HG03354 (cell line): ENCODE measurements at regions not wholly inside any gene's neighbourhood (a gene's known extent, or its start where the extent isn't known, plus 50 kb on each side); places are given as distances from the start of the nearest gene placed in this dataset.
"Not testable (repeated sequence)": the region's sequence is repeated elsewhere in the genome, so short reads cannot be mapped to it uniquely, and the experiment has no call there.

Experiments used
- ATAC-seq: cut with Tn5 transposase; IDR thresholded peaks from one replicate; pipeline ENCODE4 v1.9.1; 2021; ENCODE audit warnings: mild to moderate bottlenecking; ENCODE audit not compliant: unreplicated experiment, poor library complexity, severe bottlenecking

DNA sequence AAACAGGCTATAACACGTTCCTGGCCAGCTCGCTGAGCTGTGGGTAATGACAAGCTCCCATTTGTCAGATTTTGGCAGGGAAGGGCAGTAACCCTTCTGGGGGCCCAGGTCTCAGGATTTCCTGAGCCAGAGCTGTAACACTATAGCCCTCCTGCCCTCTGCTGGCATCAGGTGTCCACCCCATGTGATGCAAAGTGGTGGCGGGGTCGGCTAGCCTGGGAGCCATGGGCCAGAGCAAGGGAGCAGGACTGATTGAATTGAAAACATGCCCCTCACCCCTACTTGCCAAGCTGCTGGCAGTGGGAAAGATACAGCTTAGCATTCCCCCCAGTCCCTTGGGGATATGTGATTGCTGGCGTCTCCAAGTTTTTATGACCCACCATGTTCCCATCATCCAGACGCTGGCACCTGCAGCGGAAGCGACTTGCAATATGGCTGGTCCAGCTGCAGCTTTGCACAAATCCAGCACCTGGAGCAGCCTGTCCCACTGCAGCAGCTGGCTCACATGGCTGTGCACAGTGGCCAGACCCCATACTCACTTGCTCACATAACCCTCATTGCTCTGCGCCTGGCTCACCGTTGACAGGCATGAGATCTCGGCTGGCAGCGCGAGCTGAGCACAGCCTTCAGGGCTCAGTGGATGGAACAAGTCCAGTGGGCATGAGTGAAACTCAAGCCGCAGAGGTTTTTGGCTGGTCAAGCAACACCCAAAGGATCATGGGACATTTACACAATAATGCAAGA, 1147.8 kb downstream of the JRKL start:
- no peak for ATAC-seq

DNA sequence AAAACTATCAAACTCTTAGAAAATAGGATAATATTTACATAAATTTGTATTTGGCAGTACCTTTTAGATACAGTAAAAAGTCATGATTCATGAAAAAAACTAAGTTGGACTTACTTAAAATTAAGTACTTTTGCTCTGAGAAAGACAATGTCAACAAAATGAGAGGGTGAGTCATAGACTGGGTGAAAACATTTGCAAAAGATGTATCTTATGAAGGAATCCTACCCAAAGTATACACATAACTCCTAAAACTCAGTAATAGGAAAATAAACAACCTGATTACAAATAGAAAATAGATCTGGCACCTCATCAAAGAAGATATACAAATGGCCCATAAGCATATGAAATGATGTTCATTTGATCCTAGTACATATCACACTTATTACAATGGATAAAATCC, 1154.6 kb downstream of the JRKL start:
- ATAC-seq, result no peak

DNA sequence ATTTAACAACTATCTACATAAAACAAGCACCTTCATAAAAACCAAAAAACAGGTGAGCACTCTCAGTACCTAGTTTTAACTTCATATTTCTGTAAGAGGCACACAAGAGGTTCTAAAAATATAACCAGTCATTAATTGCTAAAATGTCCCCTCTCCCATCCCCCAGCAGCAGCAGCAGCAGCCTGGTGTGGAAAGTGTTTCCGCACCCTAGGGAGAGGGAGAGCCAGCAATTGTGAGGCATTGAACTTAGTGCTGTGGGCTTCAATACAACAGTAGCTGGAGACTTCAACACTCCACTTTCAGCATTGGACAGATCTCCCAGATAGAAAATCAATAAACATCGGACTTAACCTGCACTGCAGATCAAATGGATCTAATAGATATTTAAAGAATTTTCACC, 1158.5 kb downstream of the JRKL start:
- no peak for ATAC-seq

DNA sequence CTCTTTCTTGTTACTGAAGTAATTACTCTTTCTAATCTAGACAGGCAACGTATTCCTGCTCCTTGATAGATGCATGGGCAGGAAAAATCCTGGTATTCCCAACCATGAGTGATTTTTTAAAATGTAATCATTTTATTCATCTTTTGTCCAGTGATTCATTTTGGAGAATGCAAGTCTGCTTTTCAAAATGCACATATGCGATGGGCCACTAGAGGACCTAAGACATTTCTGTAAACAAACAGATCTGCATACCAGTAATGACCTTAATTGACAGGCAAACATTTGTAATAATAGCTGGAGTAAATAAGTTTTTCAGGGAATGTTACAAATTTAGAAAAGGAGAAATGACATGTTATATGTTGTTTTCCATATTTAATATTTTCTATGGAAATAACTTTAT, 1167.6 kb downstream of the JRKL start:
- ATAC-seq, result no peak

DNA sequence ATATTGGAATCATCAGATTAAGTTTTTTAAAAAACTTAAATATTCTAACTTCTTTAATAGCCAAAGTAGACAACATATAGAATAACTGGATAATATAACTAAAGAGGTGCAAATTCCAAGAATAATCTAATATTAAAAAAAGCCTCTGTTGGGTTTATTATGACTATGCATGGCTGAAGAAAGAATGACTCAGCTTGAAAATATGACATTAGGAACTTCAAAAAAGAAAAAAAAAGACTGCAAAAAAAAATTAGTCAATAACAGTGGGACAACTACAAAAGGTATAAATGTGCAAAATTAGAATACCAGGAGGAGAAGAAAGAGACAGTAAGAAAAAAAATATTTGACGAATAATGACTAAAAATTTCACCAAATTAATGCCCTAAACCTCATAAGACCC, 1178.0 kb downstream of the JRKL start:
- ATAC-seq, result no peak

DNA sequence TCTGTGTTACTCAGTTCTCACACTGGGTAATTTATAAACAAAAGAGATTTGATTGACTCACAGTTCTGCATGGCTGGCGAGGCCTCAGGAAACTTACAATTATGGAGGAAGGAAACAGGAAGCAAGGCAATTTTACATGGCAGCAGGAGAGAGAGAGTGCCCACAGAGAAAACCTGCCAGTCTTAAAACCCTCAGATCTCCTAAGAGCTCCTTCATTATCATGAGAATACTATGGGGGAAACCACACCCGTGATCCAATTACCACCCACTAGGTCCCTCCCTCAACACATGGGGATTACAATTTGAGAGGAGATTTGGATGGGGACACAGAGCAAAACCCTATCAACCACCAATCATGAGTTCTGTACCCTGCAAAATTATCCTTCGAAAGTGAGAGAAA, 1180.8 kb downstream of the JRKL start:
- no peak for ATAC-seq

DNA sequence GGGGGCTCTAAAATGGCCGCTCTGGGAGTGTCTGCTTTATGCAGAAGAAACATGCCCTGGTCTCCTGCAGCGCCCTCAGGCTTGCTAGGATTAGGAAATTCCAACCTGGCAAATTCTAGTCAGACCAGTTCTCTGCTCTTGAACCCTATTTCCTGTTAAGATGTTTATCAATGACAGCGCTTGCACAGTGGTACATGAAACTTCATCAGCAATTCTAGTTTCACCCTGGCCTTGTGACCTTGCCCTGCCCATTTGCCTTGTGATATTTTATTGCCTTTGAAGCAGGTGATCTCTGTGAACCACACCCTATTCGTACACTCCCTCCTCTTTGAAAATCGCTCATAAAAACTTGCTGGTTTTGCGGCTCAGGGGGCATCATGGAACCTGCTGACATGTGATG, 1184.0 kb downstream of the JRKL start:
- ATAC-seq, result not testable (repeated sequence)

DNA sequence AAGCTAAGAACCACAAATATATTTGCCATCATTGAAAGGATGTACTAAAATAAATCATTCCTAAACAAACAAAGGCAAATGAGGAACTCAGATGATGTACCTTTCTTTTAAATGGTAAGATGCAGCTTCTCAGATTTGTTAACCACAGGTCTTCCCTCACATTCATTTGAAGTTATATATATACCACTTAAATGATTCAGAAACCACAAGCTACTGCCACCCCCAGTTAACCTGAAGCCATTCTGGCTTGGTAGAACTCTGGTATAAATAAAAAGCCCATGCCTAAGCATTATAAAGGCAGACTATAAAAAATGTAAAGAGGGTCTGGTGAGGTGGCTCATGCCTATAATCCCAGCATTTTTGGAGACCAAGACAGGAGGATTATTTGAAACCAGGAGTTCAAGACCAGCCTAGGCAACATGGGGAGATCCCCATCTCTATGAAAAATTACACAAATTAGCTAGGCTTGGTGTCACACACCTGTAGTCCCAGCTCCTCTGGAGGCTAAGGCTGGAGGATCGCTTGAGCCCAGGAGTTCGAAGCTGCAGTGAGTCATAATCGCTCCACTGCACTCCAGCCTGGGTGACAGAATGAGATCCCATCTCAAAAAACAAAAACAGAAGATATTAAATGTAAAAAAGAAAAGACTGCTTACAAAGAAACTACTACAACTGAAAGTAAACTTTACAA, 1185.3 kb downstream of the JRKL start:
- no peak for ATAC-seq

DNA sequence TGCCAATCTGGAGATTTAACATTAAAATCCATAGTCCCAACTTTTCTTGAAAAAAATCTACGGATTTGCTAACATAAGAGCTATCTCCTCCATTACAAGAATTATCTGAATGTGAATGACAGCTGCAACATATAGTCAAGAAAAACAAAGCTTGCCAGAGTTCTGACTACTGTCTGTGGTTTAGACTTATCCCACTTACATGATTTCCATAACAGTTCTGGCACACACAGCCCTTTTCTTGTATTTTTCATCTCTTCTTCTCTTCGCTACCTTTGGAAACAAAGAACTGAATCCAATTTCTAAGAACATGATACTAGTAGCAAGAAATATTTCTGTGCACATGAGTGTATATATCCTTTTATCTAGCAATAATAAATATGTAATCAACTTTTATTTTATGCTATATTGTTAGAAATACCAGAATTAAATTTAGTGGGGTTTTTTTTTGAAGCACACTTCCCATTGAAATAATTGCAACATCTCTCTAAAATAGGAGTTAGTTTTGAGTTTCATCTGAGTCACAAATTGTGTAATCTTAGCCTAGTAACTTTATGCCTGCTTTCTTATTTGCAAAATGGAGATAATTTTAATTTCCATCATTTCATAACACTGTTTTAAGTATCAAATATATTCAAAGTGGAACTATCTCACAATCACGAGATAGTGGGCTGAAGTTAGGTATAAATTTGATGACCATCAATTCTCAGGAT, 1217.6 kb downstream of the JRKL start:
- ATAC-seq, result no peak

DNA sequence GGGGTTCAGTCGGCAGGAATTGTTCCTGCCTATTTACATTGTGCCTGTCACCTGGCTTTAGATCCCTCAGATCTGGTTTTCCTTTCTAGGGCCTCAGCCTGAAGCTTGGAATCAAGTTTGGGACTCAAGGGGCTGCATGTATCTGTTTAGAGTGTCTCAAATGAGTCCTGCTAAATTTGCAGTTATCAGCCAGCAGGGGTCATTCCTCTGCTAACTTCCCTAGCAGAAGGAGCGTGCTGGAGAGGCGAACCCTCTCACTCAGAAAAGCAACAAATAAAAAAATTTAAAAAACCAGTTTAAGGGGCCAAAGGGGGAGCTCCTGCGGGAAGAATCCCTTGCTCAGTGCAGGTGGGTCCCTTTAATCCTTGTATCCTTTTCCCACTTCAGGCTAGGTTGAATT, 1220.2 kb downstream of the JRKL start:
- ATAC-seq, result no peak

DNA sequence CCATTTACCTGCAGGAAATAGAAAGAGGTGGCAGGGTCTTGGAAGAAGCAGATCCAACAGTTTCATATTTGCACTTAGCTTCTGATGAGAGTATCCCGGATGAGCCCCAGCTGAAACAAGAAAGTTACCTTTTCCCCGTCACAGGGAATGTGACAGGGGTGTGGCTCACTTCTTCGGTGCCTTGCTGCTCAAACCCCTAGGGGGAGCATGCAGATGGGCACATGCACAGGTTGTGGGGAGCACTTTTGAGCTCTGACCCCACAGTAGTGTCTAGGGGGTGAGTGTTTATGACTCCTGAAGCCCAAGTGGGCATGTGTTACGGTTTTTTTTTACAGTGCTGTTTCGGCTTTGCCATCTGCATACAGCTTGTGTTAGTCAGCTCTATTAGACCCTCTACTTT, 1221.0 kb downstream of the JRKL start:
- ATAC-seq, result no peak

DNA sequence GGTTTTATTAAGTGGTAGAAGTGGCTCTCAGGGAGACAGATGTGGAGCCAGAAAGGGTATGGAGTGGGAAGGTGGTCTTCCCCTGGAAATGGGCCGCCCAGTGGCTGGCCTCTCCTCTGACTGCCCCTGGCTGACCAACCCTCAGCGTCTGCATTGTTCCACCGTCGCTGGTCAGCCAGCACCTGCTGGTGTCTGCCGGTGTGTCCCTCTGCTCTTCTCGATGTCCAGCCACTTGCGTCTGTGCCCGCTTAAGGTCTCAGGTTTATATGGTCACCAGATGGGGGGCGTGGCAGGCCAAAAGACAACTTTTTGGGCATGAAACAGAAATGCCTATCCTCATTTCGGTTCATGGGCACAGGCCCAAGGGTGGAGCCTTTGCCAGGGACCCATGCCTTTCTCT, 1221.5 kb downstream of the JRKL start:
- ATAC-seq, result no peak

DNA sequence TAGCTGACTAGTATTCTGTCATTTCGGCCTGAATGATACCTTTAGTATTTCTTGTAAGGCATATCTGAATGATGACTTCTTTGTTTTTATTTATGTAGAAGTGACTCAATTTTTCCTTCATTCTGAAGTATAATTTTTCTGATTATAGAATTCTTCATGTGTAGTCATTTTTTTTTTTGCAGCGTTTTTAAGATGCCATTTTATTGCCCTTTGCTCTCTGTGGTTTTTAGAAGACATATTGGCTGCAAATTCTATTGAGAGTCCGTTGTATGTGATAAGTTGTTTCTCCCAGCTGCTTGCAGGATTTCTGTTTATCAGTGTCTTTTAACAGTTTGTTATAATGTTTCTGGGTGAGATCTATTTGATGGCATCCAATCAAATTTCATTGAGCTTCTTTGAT, 1224.8 kb downstream of the JRKL start:
- no peak for ATAC-seq

DNA sequence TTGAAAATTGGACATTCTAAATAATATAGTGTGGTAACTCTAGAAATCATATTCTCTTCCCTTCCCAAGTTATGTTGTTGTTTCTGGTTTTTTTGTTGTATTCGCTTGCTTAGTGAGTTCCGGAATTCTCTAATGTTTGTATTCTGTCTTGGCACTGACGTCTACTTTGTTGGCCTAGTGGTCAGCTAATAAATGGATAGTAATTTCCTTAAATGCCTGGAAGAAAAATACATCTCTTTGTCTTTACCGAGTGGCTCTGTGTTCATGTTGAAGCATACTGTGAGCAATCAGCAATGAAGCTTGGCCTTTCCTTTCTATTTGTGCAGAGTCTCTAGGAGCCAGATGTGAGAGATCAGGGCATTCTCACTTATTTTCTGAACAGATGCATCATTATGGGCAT, 1225.7 kb downstream of the JRKL start:
- no peak for ATAC-seq

DNA sequence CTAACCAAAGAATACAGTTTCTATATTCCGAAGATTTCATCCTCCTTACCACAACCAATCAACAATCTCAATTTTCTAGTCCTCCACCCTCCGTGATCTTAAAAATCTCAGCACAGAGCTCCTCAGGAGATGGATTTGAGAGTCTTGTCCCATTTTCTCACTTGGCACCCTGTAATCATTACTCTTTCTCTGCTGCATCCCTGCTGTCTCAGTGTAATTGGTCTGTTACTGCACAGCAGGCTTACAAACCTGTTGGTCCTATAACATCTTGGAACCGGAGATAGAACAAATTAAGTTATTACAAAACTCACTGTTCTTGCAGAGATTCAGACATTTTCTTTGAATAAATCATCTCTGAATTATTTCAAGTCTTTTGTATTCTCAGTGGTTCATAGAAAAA, 1227.2 kb downstream of the JRKL start:
- ATAC-seq, result no peak

DNA sequence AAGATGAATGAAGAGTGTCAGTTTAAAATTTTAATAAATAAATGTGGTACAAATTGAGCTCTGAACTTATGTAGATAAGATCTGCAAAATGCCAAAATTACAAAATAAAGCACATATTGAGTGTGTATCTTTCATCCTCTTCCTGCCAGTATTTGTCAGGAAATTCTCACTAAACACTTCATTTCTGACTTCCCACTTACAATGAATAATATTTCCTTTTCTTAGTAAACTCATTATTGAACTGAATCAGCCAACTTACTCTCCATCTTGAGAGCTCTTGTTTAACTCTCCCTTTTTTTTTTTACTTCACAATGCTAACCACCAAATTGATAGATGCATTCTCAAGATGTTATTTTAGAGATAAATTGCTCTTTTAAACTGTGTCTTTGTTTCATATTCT, 1230.2 kb downstream of the JRKL start:
- no peak for ATAC-seq

DNA sequence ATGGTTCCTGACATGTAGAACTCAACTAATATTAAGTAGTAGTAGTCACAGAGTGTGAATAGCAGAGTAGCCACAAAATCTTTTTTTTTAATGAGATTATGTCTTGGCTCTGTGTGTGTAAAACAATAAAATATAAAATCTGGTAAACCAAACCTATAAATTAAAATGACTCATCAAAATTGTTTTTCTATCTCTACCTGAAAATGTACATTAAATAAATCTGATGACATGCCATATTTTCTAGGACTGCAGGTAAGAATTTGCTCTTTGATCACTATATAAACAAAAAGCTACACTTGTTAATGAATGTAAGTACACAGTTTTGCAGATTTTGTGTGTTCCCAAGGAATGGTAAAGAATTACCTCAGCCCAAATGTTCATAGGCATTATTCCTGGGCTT, 1231.5 kb downstream of the JRKL start:
- no peak for ATAC-seq

DNA sequence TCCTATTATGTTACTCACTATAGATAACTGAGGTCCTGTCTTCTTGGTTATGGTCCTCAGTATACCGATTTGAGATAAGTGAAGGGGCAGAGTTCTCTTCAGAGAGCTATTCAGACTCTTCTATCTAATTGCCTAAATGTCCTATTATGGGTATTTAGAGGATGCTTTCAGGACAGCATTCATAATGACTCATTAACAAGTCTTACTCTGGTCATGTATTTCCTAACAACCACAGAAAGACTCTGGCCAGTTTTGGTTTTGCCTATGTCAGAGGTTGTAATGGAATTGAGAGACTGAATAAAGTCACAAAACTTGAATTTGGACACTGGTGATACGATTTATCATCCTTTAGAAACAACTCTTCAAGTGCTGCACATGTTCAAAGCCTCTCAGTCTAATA, 1233.0 kb downstream of the JRKL start:
- ATAC-seq, result no peak

DNA sequence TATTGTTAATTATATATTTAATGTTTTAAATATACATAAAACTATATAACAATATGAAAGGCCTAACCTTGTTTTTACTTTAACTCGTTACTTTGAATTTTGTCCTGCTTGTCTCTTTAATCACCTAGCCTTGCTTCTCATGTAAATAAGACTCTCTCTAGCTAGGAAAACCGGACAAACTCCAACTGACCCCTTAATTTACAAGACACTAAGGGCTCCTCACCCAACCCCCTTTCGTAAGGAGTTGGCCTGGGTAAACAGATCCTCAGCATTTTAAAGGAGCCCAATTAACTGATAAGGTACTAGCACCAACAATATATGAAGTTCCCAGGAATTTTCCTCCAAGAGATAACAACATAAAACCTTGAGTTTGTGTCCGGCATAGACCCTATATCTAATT, 1246.9 kb downstream of the JRKL start:
- not testable (repeated sequence) for ATAC-seq

DNA sequence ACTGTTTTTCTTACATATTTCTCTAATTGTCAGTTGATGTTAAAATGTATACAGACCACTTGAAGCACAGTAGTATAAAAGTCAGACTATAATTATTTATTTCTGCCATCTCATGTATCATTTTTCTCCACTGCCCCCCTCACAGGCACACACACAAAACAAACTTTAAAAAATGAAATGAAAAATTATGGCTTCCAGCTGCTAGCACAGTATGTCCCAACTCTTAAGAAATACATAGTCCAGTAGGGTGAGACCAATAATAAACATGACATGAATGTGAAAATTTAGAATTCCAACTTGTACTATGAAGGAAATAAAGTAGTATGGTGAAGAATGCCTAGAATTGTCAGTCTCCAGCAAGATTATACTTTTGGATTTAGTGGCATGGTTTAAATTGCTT, 1247.9 kb downstream of the JRKL start:
- no peak for ATAC-seq

DNA sequence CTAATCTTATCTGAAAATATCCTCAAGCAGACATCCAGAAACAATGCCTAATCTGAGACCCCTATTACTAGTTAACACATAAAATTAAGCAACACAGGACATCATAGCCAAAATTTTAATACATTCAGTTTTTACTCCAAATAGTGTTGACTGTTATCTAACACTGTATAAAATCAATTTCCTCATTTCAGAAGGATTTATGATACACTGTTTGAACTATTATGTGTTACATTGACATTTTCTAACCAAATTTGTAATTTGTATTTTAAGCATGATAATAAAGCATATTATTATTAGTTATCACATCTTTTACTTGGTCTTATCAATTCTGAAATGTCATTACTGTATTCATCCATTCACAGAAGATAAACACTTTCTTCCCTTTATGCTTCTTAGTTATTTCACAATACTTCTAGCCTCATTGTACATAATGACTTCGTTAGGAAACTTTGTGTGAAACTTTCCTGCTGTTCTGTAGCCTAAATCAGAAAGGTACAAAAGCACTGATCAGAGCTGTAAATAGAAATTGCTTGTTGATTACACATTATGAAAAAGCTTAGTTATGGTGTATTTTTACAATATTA, 1248.9 kb downstream of the JRKL start:
- no peak for ATAC-seq
